CD8-positive, alpha-beta memory T cell (primary cell): ENCODE measurements at regions not wholly inside any gene's neighbourhood (a gene's known extent, or its start where the extent isn't known, plus 50 kb on each side); places are given as distances from the start of the nearest gene placed in this dataset.
A peak's percentile ranks its signal among the peaks of the same experiment; 100 is the strongest.

ENCODE experiments used
- CTCF ChIA-PET: fragments of 350-600 bp; sonication (Branson Sonifier 250); formaldehyde crosslinking; loops from one replicate; lab custom pipeline; 2021; ENCODE audit warnings: antibody characterized with exemption; lab: Charles Lee
- POLR2A ChIA-PET: fragments of 350-600 bp; sonication (Branson Sonifier 250); formaldehyde crosslinking; loops from one replicate; lab custom pipeline; 2021; ENCODE audit warnings: antibody characterized with exemption; lab: Charles Lee
- DNase-seq, 5 donors: peaks; one replicate each; pipeline versions ENCODE4 v3.0.0 to v3.0.0-alpha.2; 2020 to 2022; ENCODE audit warnings: mixed read lengths in 1 of 5
- H3K27ac ChIP-seq: one replicate; pipeline ENCODE4 v1.7.0; 2013; ENCODE audit warnings: low read depth, mild to moderate bottlenecking, low read length, moderate library complexity
- H3K27me3 ChIP-seq: 2 replicates; pipeline ENCODE4 v1.7.0; 2013; ENCODE audit warnings: low read length, mild to moderate bottlenecking; ENCODE audit not compliant: insufficient read depth, poor library complexity, severe bottlenecking
- H3K36me3 ChIP-seq: 2 replicates; pipeline ENCODE4 v1.7.0; 2013; ENCODE audit warnings: mild to moderate bottlenecking, low read length, moderate library complexity; ENCODE audit not compliant: insufficient read depth
- H3K4me1 ChIP-seq: 2 replicates; pipeline ENCODE4 v1.7.0; 2013; ENCODE audit warnings: mild to moderate bottlenecking, low read length, moderate library complexity; ENCODE audit not compliant: insufficient read depth
- H3K4me3 ChIP-seq: 2 replicates; pipeline ENCODE4 v1.7.0; 2013; ENCODE audit warnings: mild to moderate bottlenecking, low read length
- H3K9me3 ChIP-seq: 2 replicates; pipeline ENCODE4 v1.7.0; 2013; ENCODE audit warnings: mild to moderate bottlenecking, low read length
- H3K27ac Mint-ChIP-seq, 8 donors: one replicate each; pipeline ENCODE4 v1.8.0; 2020 to 2021; ENCODE audit warnings: mixed read lengths in 8 of 8, mild to moderate bottlenecking in 6 of 8, inconsistent platforms in 3 of 8, moderate library complexity in 3 of 8
- H3K27me3 Mint-ChIP-seq, 2 donors: one replicate each; pipeline ENCODE4 v1.8.0; 2020 to 2021; ENCODE audit warnings: mixed read lengths in 2 of 2, mild to moderate bottlenecking in 1 of 2, moderate library complexity in 1 of 2
- H3K36me3 Mint-ChIP-seq, 3 donors: one replicate each; pipeline ENCODE4 v1.8.0; 2020 to 2021; ENCODE audit warnings: mixed read lengths in 3 of 3, inconsistent platforms in 1 of 3, mild to moderate bottlenecking in 1 of 3
- H3K4me1 Mint-ChIP-seq, 3 donors: one replicate each; pipeline ENCODE4 v1.8.0; 2020 to 2021; ENCODE audit warnings: mixed read lengths in 3 of 3, inconsistent platforms in 1 of 3, mild to moderate bottlenecking in 1 of 3
- H3K4me3 Mint-ChIP-seq, 7 donors: one replicate each; pipeline ENCODE4 v1.8.0; 2020 to 2021; ENCODE audit warnings: mixed read lengths in 7 of 7, mild to moderate bottlenecking in 6 of 7, moderate library complexity in 4 of 7, inconsistent platforms in 2 of 7
- H3K9me3 Mint-ChIP-seq, 5 donors: one replicate each; pipeline ENCODE4 v1.8.0; 2020 to 2022; ENCODE audit warnings: mixed read lengths in 5 of 5, mild to moderate bottlenecking in 3 of 5, moderate library complexity in 2 of 5, inconsistent platforms in 1 of 5

- Mint-ChIP-seq H3K27me3 (peaks cover 0 to 1% of the 10 kb centered on the region in 2 donors), H3K4me3 (no peak overlapping the region), H3K36me3 (peaks cover 0 to 2% (median 0%) of the 10 kb centered on the region in 3 donors), H3K9me3 (peaks cover 0 to 4% (median 2%) of the 10 kb centered on the region in 5 donors), H3K27ac (peak overlapping the region in 1 of 8 donors; percentile 26), H3K4me1 (no peaks in the 10 kb centered on the region)
- Histone ChIP-seq H3K27me3 (no peaks in the 10 kb centered on the region), H3K4me1 (no peaks in the 10 kb centered on the region), H3K9me3 (no peaks in the 10 kb centered on the region), H3K27ac (no peak overlapping the region), H3K4me3 (no peak overlapping the region), H3K36me3 (no peaks in the 10 kb centered on the region)
- ChIA-PET CTCF (no interaction called here), POLR2A (no interaction called here)
- no peak for DNase-seq
These were observed 232.3 kb downstream of the IRX2 start for GRCh38 chr5:2519153-2519552.

GRCh38 chr5:2517451-2517850 is 234.0 kb downstream of the IRX2 start:
- Histone ChIP-seq H3K27me3 (no peaks in the 10 kb centered on the region), H3K27ac (no peak overlapping the region), H3K4me3 (no peak overlapping the region), H3K9me3 (no peaks in the 10 kb centered on the region), H3K36me3 (no peaks in the 10 kb centered on the region), H3K4me1 (no peaks in the 10 kb centered on the region)
- no peak for DNase-seq
- Mint-ChIP-seq H3K4me3 (no peak overlapping the region), H3K9me3 (peaks cover 0 to 4% (median under 1%) of the 10 kb centered on the region in 5 donors), H3K27me3 (peaks cover 0 to 1% of the 10 kb centered on the region in 2 donors), H3K27ac (no peak overlapping the region), H3K4me1 (no peaks in the 10 kb centered on the region), H3K36me3 (peaks cover 0 to 2% (median 0%) of the 10 kb centered on the region in 3 donors)
- POLR2A ChIA-PET = no interaction called here
- CTCF ChIA-PET = no interaction called here

GRCh38 chr5:2515180-2515764 is 236.2 kb downstream of the IRX2 start:
- H3K27me3 Mint-ChIP-seq = no peaks in the 10 kb centered on the region
- H3K9me3 Mint-ChIP-seq = peaks cover 0 to 4% (median 0%) of the 10 kb centered on the region in 5 donors
- Histone ChIP-seq H3K27ac (no peak overlapping the region), H3K27me3 (no peaks in the 10 kb centered on the region), H3K36me3 (no peaks in the 10 kb centered on the region), H3K4me1 (no peaks in the 10 kb centered on the region), H3K9me3 (no peaks in the 10 kb centered on the region), H3K4me3 (no peak overlapping the region)
- ChIA-PET CTCF (no interaction called here), POLR2A (no interaction called here)
- no peak overlapping the region for H3K4me3 Mint-ChIP-seq
- H3K4me1 Mint-ChIP-seq = no peaks in the 10 kb centered on the region
- no peaks in the 10 kb centered on the region for H3K36me3 Mint-ChIP-seq
- no peak overlapping the region for H3K27ac Mint-ChIP-seq
- DNase-seq = no peak

- Mint-ChIP-seq H3K27me3 (no peaks in the 10 kb centered on the region), H3K4me3 (no peak overlapping the region), H3K27ac (no peak overlapping the region), H3K36me3 (no peaks in the 10 kb centered on the region), H3K9me3 (peaks cover 0 to 4% (median 2%) of the 10 kb centered on the region in 5 donors), H3K4me1 (no peaks in the 10 kb centered on the region)
- no peak for DNase-seq
- H3K27me3 ChIP-seq = no peaks in the 10 kb centered on the region
- H3K4me3 ChIP-seq = no peak overlapping the region
- H3K36me3 ChIP-seq = no peaks in the 10 kb centered on the region
- H3K27ac ChIP-seq = no peak overlapping the region
- CTCF ChIA-PET = no interaction called here
- H3K4me1 ChIP-seq = no peaks in the 10 kb centered on the region
- POLR2A ChIA-PET = no interaction called here
- H3K9me3 ChIP-seq = no peaks in the 10 kb centered on the region
These were observed 237.0 kb downstream of the IRX2 start for GRCh38 chr5:2514484-2514883.

- Histone ChIP-seq H3K4me1 (no peaks in the 10 kb centered on the region), H3K4me3 (no peak overlapping the region), H3K27me3 (no peaks in the 10 kb centered on the region), H3K27ac (no peak overlapping the region), H3K9me3 (no peaks in the 10 kb centered on the region), H3K36me3 (no peaks in the 10 kb centered on the region)
- Mint-ChIP-seq H3K27ac (no peak overlapping the region), H3K4me3 (no peak overlapping the region), H3K27me3 (peaks cover 0 to 2% of the 10 kb centered on the region in 2 donors), H3K4me1 (no peaks in the 10 kb centered on the region), H3K9me3 (peaks cover 0 to 5% (median 2%) of the 10 kb centered on the region in 5 donors), H3K36me3 (no peaks in the 10 kb centered on the region)
- POLR2A ChIA-PET = no interaction called here
- DNase-seq = no peak
- CTCF ChIA-PET = no interaction called here
These were observed 239.8 kb downstream of the IRX2 start for GRCh38 chr5:2511706-2512105.

- Mint-ChIP-seq H3K27ac (no peak overlapping the region), H3K27me3 (peaks cover 0 to 2% of the 10 kb centered on the region in 2 donors), H3K9me3 (peaks cover 0 to 5% (median 2%) of the 10 kb centered on the region in 5 donors)
These were observed 240.4 kb downstream of the IRX2 start for GRCh38 chr5:2511126-2511525.

GRCh38 chr5:2509527-2509926 is 241.9 kb downstream of the IRX2 start:
- H3K4me1 ChIP-seq = no peaks in the 10 kb centered on the region
- H3K27me3 ChIP-seq = no peaks in the 10 kb centered on the region
- Mint-ChIP-seq H3K27ac (peak overlapping the region in 1 of 8 donors; percentile 24), H3K4me3 (no peak overlapping the region), H3K36me3 (no peaks in the 10 kb centered on the region), H3K27me3 (peaks cover 0 to 2% of the 10 kb centered on the region in 2 donors), H3K9me3 (peaks cover 0 to 7% (median 3%) of the 10 kb centered on the region in 5 donors), H3K4me1 (no peaks in the 10 kb centered on the region)
- no peak overlapping the region for H3K4me3 ChIP-seq
- CTCF ChIA-PET = no interaction called here
- DNase-seq = no peak
- no peak overlapping the region for H3K27ac ChIP-seq
- POLR2A ChIA-PET = no interaction called here
- no peaks in the 10 kb centered on the region for H3K36me3 ChIP-seq
- no peaks in the 10 kb centered on the region for H3K9me3 ChIP-seq

More at GRCh38 chr5:2511126-2511525, 240.4 kb downstream of the IRX2 start:
- ChIA-PET POLR2A (no interaction called here), CTCF (no interaction called here)
- Histone ChIP-seq H3K36me3 (no peaks in the 10 kb centered on the region), H3K4me3 (no peak overlapping the region), H3K27ac (no peak overlapping the region), H3K27me3 (no peaks in the 10 kb centered on the region), H3K4me1 (no peaks in the 10 kb centered on the region), H3K9me3 (no peaks in the 10 kb centered on the region)
- DNase-seq = no peak
- H3K4me3 Mint-ChIP-seq = no peak overlapping the region
- no peaks in the 10 kb centered on the region for H3K4me1 Mint-ChIP-seq
- H3K36me3 Mint-ChIP-seq = no peaks in the 10 kb centered on the region

- H3K4me1 ChIP-seq = no peaks in the 10 kb centered on the region
- Mint-ChIP-seq H3K27ac (no peak overlapping the region), H3K27me3 (peaks cover 0 to 2% of the 10 kb centered on the region in 2 donors), H3K4me1 (no peaks in the 10 kb centered on the region), H3K36me3 (no peaks in the 10 kb centered on the region), H3K9me3 (peaks cover 0 to 7% (median 5%) of the 10 kb centered on the region in 5 donors), H3K4me3 (peak overlapping the region in 1 of 7 donors; percentile 61)
- H3K4me3 ChIP-seq = no peak overlapping the region
- no peaks in the 10 kb centered on the region for H3K36me3 ChIP-seq
- CTCF ChIA-PET = no interaction called here
- no peak overlapping the region for H3K27ac ChIP-seq
- no peaks in the 10 kb centered on the region for H3K27me3 ChIP-seq
- H3K9me3 ChIP-seq = no peaks in the 10 kb centered on the region
- no peak for DNase-seq
- POLR2A ChIA-PET = no interaction called here
These were observed 243.0 kb downstream of the IRX2 start for GRCh38 chr5:2508514-2508913.
